Activated CD8-positive, alpha-beta T cell treated with anti-CD3 and anti-CD28 coated beads, Interleukin-2, amount 10 ng/mL, durations not matched to agents 7 days and 5 days (primary cell): ENCODE measurements at regions not wholly inside any gene's neighbourhood (a gene's known extent, or its start where the extent isn't known, plus 50 kb on each side); places are given as distances from the start of the nearest gene placed in this dataset.
A peak's percentile ranks its signal among the peaks of the same experiment; 100 is the strongest.
"Not testable (repeated sequence)": the region's sequence is repeated elsewhere in the genome, so short reads cannot be mapped to it uniquely, and the experiment has no call there.

ENCODE experiments used
- ATAC-seq: fragments of 150-1000 bp; cut with Tn5 transposase; one replicate; pipeline ENCODE4 v1.10.0; 2021; ENCODE audit warnings: moderate library complexity
- CTCF ChIA-PET: fragments of 350-600 bp; sonication (Branson Sonifier 250); formaldehyde crosslinking; loops from one replicate; lab custom pipeline; 2021; ENCODE audit warnings: antibody characterized with exemption; lab: Charles Lee
- POLR2A ChIA-PET: fragments of 350-600 bp; sonication (Branson Sonifier 250); formaldehyde crosslinking; loops from one replicate; lab custom pipeline; 2021; ENCODE audit warnings: antibody characterized with exemption; lab: Charles Lee
- DNase-seq: peaks from one replicate; pipeline ENCODE4 v3.0.0-alpha.2; 2020
- H3K27ac Mint-ChIP-seq: one replicate; pipeline ENCODE4 v1.8.0; 2021; ENCODE audit warnings: mild to moderate bottlenecking, mixed read lengths
- H3K27me3 Mint-ChIP-seq: one replicate; pipeline ENCODE4 v1.8.0; 2021; ENCODE audit warnings: low read depth, mixed read lengths
- H3K36me3 Mint-ChIP-seq: one replicate; pipeline ENCODE4 v1.8.0; 2021; ENCODE audit warnings: low read depth, mixed read lengths
- H3K4me1 Mint-ChIP-seq: one replicate; pipeline ENCODE4 v1.8.0; 2021; ENCODE audit warnings: low read depth, mixed read lengths
- H3K4me3 Mint-ChIP-seq: one replicate; pipeline ENCODE4 v1.8.0; 2021; ENCODE audit warnings: mild to moderate bottlenecking, mixed read lengths
- H3K9me3 Mint-ChIP-seq: one replicate; pipeline ENCODE4 v1.8.0; 2022; ENCODE audit warnings: mixed read lengths; ENCODE audit not compliant: insufficient read depth

GRCh38 chrY:12423416-12424252 is 277.4 kb upstream of the USP9Y start:
- no peak overlapping the region for H3K4me3 Mint-ChIP-seq
- CTCF ChIA-PET: no interaction called here
- ATAC-seq (peak; percentile 57), DNase-seq (peak; percentile 24)
- peaks cover 3% of the 10 kb centered on the region for H3K27me3 Mint-ChIP-seq
- POLR2A ChIA-PET: no interaction called here
- H3K4me1 Mint-ChIP-seq: peaks cover 7% of the 10 kb centered on the region
- no peak overlapping the region for H3K27ac Mint-ChIP-seq
- no peaks in the 10 kb centered on the region for H3K36me3 Mint-ChIP-seq
- no peaks in the 10 kb centered on the region for H3K9me3 Mint-ChIP-seq

DNA sequence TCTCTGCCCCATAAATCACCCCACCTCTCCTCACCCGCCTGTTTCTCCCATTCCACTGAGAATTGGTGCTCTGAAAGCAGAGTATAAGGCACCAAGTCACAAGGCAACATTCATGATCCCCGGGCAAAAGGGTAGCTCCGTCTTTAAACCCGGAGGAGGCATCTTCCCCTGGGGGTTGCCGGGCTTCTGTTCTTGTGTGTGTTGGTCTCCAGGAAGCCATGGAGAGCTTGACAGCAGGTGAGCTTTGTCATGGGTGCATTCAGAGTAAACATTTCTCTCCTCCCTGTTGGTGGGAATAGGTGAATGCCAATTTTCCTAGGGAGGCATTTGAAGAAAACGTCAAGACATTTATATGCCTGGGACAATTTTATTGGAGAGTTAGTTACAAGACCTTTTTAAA is 275.5 kb upstream of the USP9Y start:
- ChIA-PET POLR2A (no interaction called here), CTCF (no interaction called here)
- Mint-ChIP-seq H3K36me3 (no peaks in the 10 kb centered on the region), H3K27ac (no peak overlapping the region), H3K27me3 (peaks cover 3% of the 10 kb centered on the region), H3K9me3 (no peaks in the 10 kb centered on the region), H3K4me3 (no peak overlapping the region), H3K4me1 (peaks cover 7% of the 10 kb centered on the region)
- ATAC-seq: no peak
- no peak for DNase-seq

DNA sequence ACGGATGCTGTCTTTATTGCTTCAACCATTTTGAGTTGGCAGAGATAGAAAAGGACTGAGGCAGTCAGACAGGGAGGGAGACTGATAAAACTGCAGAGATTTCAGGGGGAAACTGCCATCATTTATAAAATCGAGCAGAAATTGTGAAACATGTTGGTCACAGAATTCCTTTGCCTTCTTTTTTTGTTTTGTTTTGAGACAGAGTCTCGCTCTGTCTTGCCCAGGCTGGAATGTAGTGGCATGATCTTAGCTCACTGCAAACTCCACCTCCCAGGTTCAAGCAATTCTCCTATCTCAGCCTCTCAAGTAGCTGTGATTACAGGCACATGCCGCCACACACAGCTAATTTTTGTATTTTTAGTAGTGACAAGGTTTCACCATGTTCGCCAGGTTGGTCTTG is 273.7 kb upstream of the USP9Y start:
- Mint-ChIP-seq H3K4me1 (peaks cover 7% of the 10 kb centered on the region), H3K27ac (no peak overlapping the region), H3K4me3 (no peak overlapping the region), H3K36me3 (no peaks in the 10 kb centered on the region), H3K27me3 (no peaks in the 10 kb centered on the region), H3K9me3 (no peaks in the 10 kb centered on the region)
- POLR2A ChIA-PET: no interaction called here
- CTCF ChIA-PET: no interaction called here
- DNase-seq (no peak), ATAC-seq (no peak)

- no peak overlapping the region for H3K27ac Mint-ChIP-seq
- CTCF ChIA-PET: no interaction called here
- no peaks in the 10 kb centered on the region for H3K36me3 Mint-ChIP-seq
- POLR2A ChIA-PET: no interaction called here
- DNase-seq: no peak
- no peaks in the 10 kb centered on the region for H3K27me3 Mint-ChIP-seq
- no peaks in the 10 kb centered on the region for H3K4me1 Mint-ChIP-seq
- H3K4me3 Mint-ChIP-seq: no peak overlapping the region
- ATAC-seq: no peak
- no peaks in the 10 kb centered on the region for H3K9me3 Mint-ChIP-seq
Observed at GRCh38 chrY:12431546-12431945, 269.5 kb upstream of the USP9Y start.

DNA sequence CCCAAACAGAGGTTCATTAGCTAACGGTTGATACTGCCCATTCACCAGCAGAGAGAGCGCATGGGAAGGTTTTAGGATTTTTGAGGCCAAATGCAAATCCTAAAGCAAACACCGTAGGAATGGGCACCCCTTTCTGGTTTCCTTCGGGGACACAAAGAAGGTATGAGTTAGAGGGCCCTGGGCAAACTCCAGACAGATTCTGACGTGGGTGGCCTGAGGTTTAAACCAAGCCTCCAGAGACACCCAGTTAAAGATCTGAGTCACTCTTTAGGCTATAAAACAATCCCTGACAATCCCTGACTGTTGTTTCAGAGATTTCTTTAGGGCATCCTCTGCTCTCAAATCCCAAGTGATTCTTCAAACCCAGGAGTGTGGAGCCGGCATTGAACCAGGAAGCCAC is 262.2 kb upstream of the USP9Y start:
- CTCF ChIA-PET: not testable (repeated sequence)

GRCh38 chrY:12444200-12444599 is 256.8 kb upstream of the USP9Y start:
- Mint-ChIP-seq H3K4me3 (no peak overlapping the region), H3K4me1 (no peaks in the 10 kb centered on the region)
- no peak for ATAC-seq

More for the DNA sequence above, 262.2 kb upstream of the USP9Y start:
- DNase-seq, H3K27me3 Mint-ChIP-seq, POLR2A ChIA-PET, H3K4me3 Mint-ChIP-seq, H3K4me1 Mint-ChIP-seq, H3K27ac Mint-ChIP-seq, ATAC-seq, H3K9me3 Mint-ChIP-seq, H3K36me3 Mint-ChIP-seq: not testable (repeated sequence)

DNA sequence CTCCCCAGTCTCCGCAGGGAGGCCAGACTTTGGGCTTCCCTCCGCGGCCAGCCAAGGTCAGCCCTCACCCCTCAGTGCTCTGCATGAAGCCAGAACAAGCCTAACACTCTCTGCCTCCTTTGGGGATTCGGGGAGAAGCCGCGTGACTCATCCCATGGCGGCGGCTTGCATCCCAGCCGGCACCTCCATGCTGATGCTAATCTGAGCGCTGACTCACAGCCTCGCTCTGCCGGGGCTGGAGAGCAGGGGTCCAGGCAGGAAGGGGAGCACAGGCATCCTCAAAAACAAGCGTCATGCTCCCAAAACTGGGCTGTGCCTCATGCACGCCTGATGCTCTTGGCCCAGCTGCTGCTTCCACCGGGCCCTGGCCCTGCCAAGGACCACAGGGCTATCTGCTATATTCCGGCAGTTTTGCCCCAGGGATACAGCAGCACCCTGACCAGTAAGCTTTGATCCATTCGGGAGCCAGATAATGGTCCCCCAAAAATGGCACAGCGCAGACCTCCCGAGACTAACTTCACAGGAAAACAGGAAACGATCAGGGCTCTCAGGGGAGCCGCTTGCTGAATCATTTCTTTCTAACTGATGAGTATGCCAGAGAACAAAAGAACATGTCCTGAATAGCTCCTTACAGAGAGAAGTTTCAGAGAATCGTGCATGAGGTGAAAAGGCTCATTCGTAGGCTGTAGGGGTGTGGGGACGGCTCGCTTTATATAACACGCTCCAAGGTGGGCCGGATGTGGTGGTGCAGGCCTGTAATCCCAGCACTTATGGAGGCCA is 254.4 kb upstream of the USP9Y start:
- H3K27ac Mint-ChIP-seq, POLR2A ChIA-PET, ATAC-seq, H3K4me1 Mint-ChIP-seq, H3K27me3 Mint-ChIP-seq, DNase-seq, H3K4me3 Mint-ChIP-seq, H3K36me3 Mint-ChIP-seq, CTCF ChIA-PET, H3K9me3 Mint-ChIP-seq: not testable (repeated sequence)

More at GRCh38 chrY:12444200-12444599, 256.8 kb upstream of the USP9Y start:
- Mint-ChIP-seq H3K27me3 (no peaks in the 10 kb centered on the region), H3K36me3 (no peaks in the 10 kb centered on the region), H3K9me3 (peaks cover 3% of the 10 kb centered on the region), H3K27ac (no peak overlapping the region)
- CTCF ChIA-PET: no interaction called here
- DNase-seq: no peak
- POLR2A ChIA-PET: no interaction called here

DNA sequence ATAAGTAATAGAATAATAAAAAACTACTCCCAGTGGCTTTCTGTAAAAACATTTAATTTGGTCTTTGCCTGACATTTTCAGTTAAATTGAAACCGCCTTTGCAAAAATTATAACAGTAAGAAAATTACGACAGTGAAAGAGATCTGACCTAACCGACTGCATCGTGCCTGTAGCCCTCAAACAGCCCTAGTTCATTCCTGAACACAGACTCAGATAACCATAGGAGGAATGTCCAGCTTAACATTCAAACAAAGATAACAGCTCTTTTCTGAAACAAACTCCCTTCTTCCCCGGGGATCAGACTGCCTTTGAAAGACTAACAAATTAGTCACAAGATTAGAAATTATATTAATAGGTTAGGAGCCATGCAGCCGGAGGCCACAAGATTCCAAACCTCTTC is 252.5 kb upstream of the USP9Y start:
- ATAC-seq, H3K36me3 Mint-ChIP-seq, DNase-seq, H3K9me3 Mint-ChIP-seq, H3K27me3 Mint-ChIP-seq, POLR2A ChIA-PET, H3K4me1 Mint-ChIP-seq, H3K27ac Mint-ChIP-seq, H3K4me3 Mint-ChIP-seq, CTCF ChIA-PET: not testable (repeated sequence)

DNA sequence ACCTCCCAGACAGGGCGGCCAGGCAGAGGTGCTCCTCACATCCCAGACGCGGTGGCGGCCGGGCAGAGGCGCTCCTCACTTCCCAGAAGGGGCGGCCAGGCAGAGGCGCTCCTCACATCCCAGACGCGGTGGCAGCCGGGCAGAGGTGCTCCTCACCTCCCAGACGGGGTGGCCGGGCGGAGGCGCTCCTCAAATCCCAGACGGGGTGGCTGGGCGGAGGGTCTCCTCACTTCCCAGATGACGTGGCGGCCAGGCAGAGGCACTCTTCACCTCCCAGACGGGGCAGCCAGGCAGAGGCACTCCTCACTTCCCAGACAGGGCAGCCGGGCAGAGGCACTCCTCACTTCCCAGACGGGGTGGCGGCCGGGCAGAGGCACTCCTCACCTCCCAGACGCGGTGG is 247.7 kb upstream of the USP9Y start:
- H3K9me3 Mint-ChIP-seq, CTCF ChIA-PET, H3K4me1 Mint-ChIP-seq, POLR2A ChIA-PET, H3K36me3 Mint-ChIP-seq, DNase-seq, H3K4me3 Mint-ChIP-seq, ATAC-seq, H3K27ac Mint-ChIP-seq, H3K27me3 Mint-ChIP-seq: not testable (repeated sequence)

GRCh38 chrY:12459965-12460364 is 241.1 kb upstream of the USP9Y start:
- Mint-ChIP-seq H3K9me3 (no peaks in the 10 kb centered on the region), H3K4me3 (no peak overlapping the region), H3K36me3 (no peaks in the 10 kb centered on the region), H3K27ac (no peak overlapping the region), H3K4me1 (no peaks in the 10 kb centered on the region), H3K27me3 (no peaks in the 10 kb centered on the region)
- DNase-seq: no peak
- POLR2A ChIA-PET: no interaction called here
- CTCF ChIA-PET: no interaction called here
- ATAC-seq: no peak

DNA sequence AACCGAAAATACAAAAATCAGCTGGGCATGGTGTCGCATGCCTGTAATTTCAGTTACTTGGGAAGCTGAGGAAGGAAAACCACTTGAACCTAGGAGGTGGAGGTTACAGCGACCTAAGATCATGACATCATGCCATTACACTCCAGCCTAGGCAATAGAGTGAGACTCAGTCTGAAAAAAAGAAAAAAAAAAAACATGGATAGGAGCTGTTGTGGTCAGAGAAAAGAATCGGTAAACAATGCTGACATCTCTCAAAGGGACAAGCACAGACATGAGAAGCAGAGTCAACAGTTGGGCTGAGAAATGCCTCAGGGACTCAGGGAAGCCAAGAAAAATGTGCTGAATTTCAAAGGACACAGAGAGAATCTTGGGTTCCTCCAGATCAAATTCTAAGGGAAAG is 236.9 kb upstream of the USP9Y start:
- no peak overlapping the region for H3K4me3 Mint-ChIP-seq

DNA sequence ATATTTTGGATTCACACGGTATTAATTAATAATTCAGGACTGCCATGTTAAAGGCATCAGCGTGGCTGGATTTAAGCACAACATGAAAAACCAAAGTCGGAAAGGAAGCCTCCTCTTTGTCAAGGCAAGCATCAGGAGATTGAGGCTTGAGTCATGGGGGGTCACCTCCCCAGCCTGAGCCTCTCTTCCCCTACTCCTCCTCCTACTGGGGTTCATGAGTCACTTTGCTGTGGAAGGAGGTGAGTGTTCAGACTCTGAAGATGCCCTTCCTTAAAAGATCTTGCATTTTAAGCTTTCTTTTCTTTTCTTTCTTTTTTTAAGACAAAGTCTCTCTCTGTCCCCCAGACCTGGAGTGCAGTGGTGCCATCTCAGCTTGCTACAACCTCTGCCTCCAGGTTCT is 235.3 kb upstream of the USP9Y start:
- DNase-seq (no peak), ATAC-seq (no peak)
- Mint-ChIP-seq H3K27me3 (no peaks in the 10 kb centered on the region), H3K27ac (no peak overlapping the region), H3K9me3 (peaks cover 11% of the 10 kb centered on the region), H3K4me3 (no peak overlapping the region), H3K36me3 (no peaks in the 10 kb centered on the region), H3K4me1 (no peaks in the 10 kb centered on the region)
- POLR2A ChIA-PET: no interaction called here
- CTCF ChIA-PET: no interaction called here

More for the DNA sequence above, 236.9 kb upstream of the USP9Y start:
- Mint-ChIP-seq H3K9me3 (peaks cover 11% of the 10 kb centered on the region), H3K36me3 (no peaks in the 10 kb centered on the region), H3K27ac (no peak overlapping the region), H3K27me3 (no peaks in the 10 kb centered on the region), H3K4me1 (no peaks in the 10 kb centered on the region)
- DNase-seq (no peak), ATAC-seq (no peak)
- POLR2A ChIA-PET: no interaction called here
- CTCF ChIA-PET: no interaction called here
